Vagina (tissue), 2 donors: ENCODE measurements at regions not wholly inside any gene's neighbourhood (a gene's known extent, or its start where the extent isn't known, plus 50 kb on each side); places are given as distances from the start of the nearest gene placed in this dataset.
A peak's percentile ranks its signal among the peaks of the same experiment; 100 is the strongest.

Source experiments
- DNase-seq, 2 donors: peaks; one replicate each; pipeline ENCODE4 v3.0.0-alpha.2; 2017; ENCODE audit errors: extremely low spot score in 2 of 2
- H3K27ac ChIP-seq: fragments of 200-600 bp; sonication (generic); one replicate; pipeline ENCODE4 v1.5.1; 2019
- H3K27me3 ChIP-seq: fragments of 200-600 bp; sonication (generic); one replicate; pipeline ENCODE4 v1.5.1; 2019
- H3K36me3 ChIP-seq, 2 donors: fragments of 200-600 bp; sonication (generic); one replicate each; pipeline ENCODE4 v1.5.1; 2017 to 2019
- H3K4me1 ChIP-seq: fragments of 200-600 bp; sonication (generic); one replicate; pipeline ENCODE4 v1.5.1; 2019
- H3K4me3 ChIP-seq, 2 donors: fragments of 200-600 bp; sonication (generic); 1 replicate in 1 of 2; 2 replicates in 1 of 2; pipeline ENCODE4 v1.5.1; 2016 to 2019
- H3K9me3 ChIP-seq: fragments of 200-600 bp; sonication (generic); one replicate; pipeline ENCODE4 v1.5.1; 2019
- CTCF ChIP-seq, 3 experiments: fragments of 450-650 bp in 2 of 3; fragments of 200-600 bp in 1 of 3; sonication (generic) in 1 of 3; IDR thresholded peaks; one replicate each; pipeline ENCODE4 v1.5.1; 2017 to 2019; ENCODE audit warnings: antibody characterized with exemption in 3 of 3, mild to moderate bottlenecking in 2 of 3, moderate library complexity in 2 of 3
- POLR2A ChIP-seq, 2 donors: fragments of 450-650 bp; IDR thresholded peaks; one replicate each; pipeline ENCODE4 v1.6.1; 2017; ENCODE audit warnings: antibody characterized with exemption in 2 of 2, mild to moderate bottlenecking in 2 of 2, moderate library complexity in 2 of 2
- POLR2AphosphoS5 ChIP-seq, 2 donors: sonication (generic); formaldehyde crosslinking; IDR thresholded peaks; one replicate each; pipeline ENCODE4 v1.9.0; 2017; ENCODE audit warnings: antibody characterized with exemption in 2 of 2, mild to moderate bottlenecking in 2 of 2, low read depth in 1 of 2; ENCODE audit not compliant: insufficient read depth in 1 of 2
- intact Hi-C: fragments of 100-400 bp; cut with DNase I; formaldehyde crosslinking; loops from one replicate; pipeline ENCODE4 v1.15.1; 2023

- no peaks in the 10 kb centered on the region for H3K27me3 ChIP-seq
- H3K4me3 ChIP-seq: no peak overlapping the region
- no peak for TF ChIP-seq CTCF (IDR thresholded peaks at IDR 0.05)
- TF ChIP-seq POLR2A (IDR thresholded peaks at IDR 0.05): no peak
- no peak for TF ChIP-seq POLR2AphosphoS5 (IDR thresholded peaks at IDR 0.05; ENCODE audit: insufficient read depth in 1 of 2, low read depth in 1 of 2)
- H3K4me1 ChIP-seq: no peaks in the 10 kb centered on the region
- H3K27ac ChIP-seq: no peak overlapping the region
- H3K36me3 ChIP-seq: no peaks in the 10 kb centered on the region
- intact Hi-C loops: no loop called here
- H3K9me3 ChIP-seq: no peaks in the 10 kb centered on the region
- no peak for DNase-seq
These were observed 130.1 kb upstream of the ZNF91 start for GRCh38 chr19:23525276-23525852.

GRCh38 chr19:23523863-23524262 is 128.6 kb upstream of the ZNF91 start:
- TF ChIP-seq CTCF (IDR thresholded peaks at IDR 0.05) (no peak), POLR2AphosphoS5 (IDR thresholded peaks at IDR 0.05; ENCODE audit: insufficient read depth in 1 of 2, low read depth in 1 of 2) (no peak), POLR2A (IDR thresholded peaks at IDR 0.05) (no peak)
- H3K4me3 ChIP-seq: no peak overlapping the region
- intact Hi-C loops: no loop called here

GRCh38 chr19:23522431-23522830 is 127.2 kb upstream of the ZNF91 start:
- H3K27me3 ChIP-seq: no peaks in the 10 kb centered on the region
- intact Hi-C loops: no loop called here
- H3K4me3 ChIP-seq: no peak overlapping the region
- no peaks in the 10 kb centered on the region for H3K36me3 ChIP-seq
- no peak overlapping the region for H3K27ac ChIP-seq
- no peaks in the 10 kb centered on the region for H3K9me3 ChIP-seq
- peak in 1 of 2 donors; percentile 16 for DNase-seq
- H3K4me1 ChIP-seq: no peaks in the 10 kb centered on the region
- TF ChIP-seq POLR2AphosphoS5 (IDR thresholded peaks at IDR 0.05; ENCODE audit: insufficient read depth in 1 of 2, low read depth in 1 of 2): no peak
- no peak for TF ChIP-seq CTCF (IDR thresholded peaks at IDR 0.05)
- no peak for TF ChIP-seq POLR2A (IDR thresholded peaks at IDR 0.05)

More at GRCh38 chr19:23523863-23524262, 128.6 kb upstream of the ZNF91 start:
- no peak overlapping the region for H3K27ac ChIP-seq
- no peaks in the 10 kb centered on the region for H3K4me1 ChIP-seq
- H3K9me3 ChIP-seq: no peaks in the 10 kb centered on the region
- no peaks in the 10 kb centered on the region for H3K27me3 ChIP-seq
- DNase-seq: no peak
- H3K36me3 ChIP-seq: no peaks in the 10 kb centered on the region

- no peaks in the 10 kb centered on the region for H3K27me3 ChIP-seq
- intact Hi-C loops: no loop called here
- TF ChIP-seq CTCF (IDR thresholded peaks at IDR 0.05): no peak
- no peak for TF ChIP-seq POLR2A (IDR thresholded peaks at IDR 0.05)
- no peak for TF ChIP-seq POLR2AphosphoS5 (IDR thresholded peaks at IDR 0.05; ENCODE audit: insufficient read depth in 1 of 2, low read depth in 1 of 2)
These were observed 126.2 kb upstream of the ZNF91 start for GRCh38 chr19:23521471-23521870.

GRCh38 chr19:23520441-23520840 is 125.2 kb upstream of the ZNF91 start:
- Histone ChIP-seq H3K4me1 (no peaks in the 10 kb centered on the region), H3K27me3 (no peaks in the 10 kb centered on the region), H3K27ac (no peak overlapping the region), H3K9me3 (no peaks in the 10 kb centered on the region), H3K4me3 (no peak overlapping the region), H3K36me3 (no peaks in the 10 kb centered on the region)
- no peak for TF ChIP-seq POLR2A (IDR thresholded peaks at IDR 0.05)
- no peak for TF ChIP-seq CTCF (IDR thresholded peaks at IDR 0.05)
- no peak for TF ChIP-seq POLR2AphosphoS5 (IDR thresholded peaks at IDR 0.05; ENCODE audit: insufficient read depth in 1 of 2, low read depth in 1 of 2)
- DNase-seq: peak in 1 of 2 donors; percentile 61
- intact Hi-C loops: no loop called here

More at GRCh38 chr19:23521471-23521870, 126.2 kb upstream of the ZNF91 start:
- Histone ChIP-seq H3K36me3 (no peaks in the 10 kb centered on the region), H3K9me3 (no peaks in the 10 kb centered on the region), H3K4me1 (no peaks in the 10 kb centered on the region), H3K27ac (no peak overlapping the region), H3K4me3 (no peak overlapping the region)
- peak in 1 of 2 donors; percentile 28 for DNase-seq
